ENCODE measurements at regions not wholly inside any gene's neighbourhood (a gene's known extent, or its start where the extent isn't known, plus 50 kb on each side); places are given as distances from the start of the nearest gene placed in this dataset.

GRCh38 chr4:125115476-125115875, 199.3 kb upstream of the FAT4 start (continued):
- TF ChIP-seq AFF4 (CRISPR knock-in tag; IDR thresholded peaks at IDR 0.05) (no peak), ZNF644 (tag; IDR thresholded peaks at IDR 0.05; ENCODE audit: low read depth) (no peak), ZC3H4 (CRISPR knock-in tag; IDR thresholded peaks at IDR 0.05; ENCODE audit: borderline replicate concordance) (no peak), FOXJ2 (tag; IDR thresholded peaks at IDR 0.05) (no peak), U2AF2 (optimal IDR thresholded peaks at IDR 0.05; ENCODE audit: low read depth, low read length) (no peak), PRDM10 (IDR thresholded peaks at IDR 0.05; ENCODE audit: partially characterized antibody) (no peak), POLR2H (tag; IDR thresholded peaks at IDR 0.05; ENCODE audit: low read depth) (no peak), FOXJ3 (CRISPR knock-in tag; IDR thresholded peaks at IDR 0.05) (no peak), ZNF511 (CRISPR knock-in tag; IDR thresholded peaks at IDR 0.05) (no peak), POLR2AphosphoS5 (IDR thresholded peaks at IDR 0.05; ENCODE audit: control insufficient read depth, insufficient read depth, low read depth, low read length) (no peak), SRSF1 (IDR thresholded peaks at IDR 0.05; ENCODE audit: low read depth, low read length) (no peak), KDM1A (IDR thresholded peaks at IDR 0.05) (no peak), PCBP2 (IDR thresholded peaks at IDR 0.05; ENCODE audit: low read depth, low read length, poor library complexity, severe bottlenecking) (no peak), ATF7 (IDR thresholded peaks at IDR 0.05) (no peak)
